NB4 (cell line): ENCODE measurements at regions not wholly inside any gene's neighbourhood (a gene's known extent, or its start where the extent isn't known, plus 50 kb on each side); places are given as distances from the start of the nearest gene placed in this dataset.

ENCODE experiments used
- DNase-seq: peaks from one replicate; pipeline ENCODE4 v3.0.0; 2010; ENCODE audit warnings: low read depth
- H3K4me3 ChIP-seq: one replicate; pipeline ENCODE4 v1.5.1; 2011; ENCODE audit warnings: mild to moderate bottlenecking, low read depth, low read length, moderate library complexity
- CTCF ChIP-seq: IDR thresholded peaks from one replicate; pipeline ENCODE4 v1.5.1; 2012; ENCODE audit warnings: low read depth, low read length
- MAX ChIP-seq: IDR thresholded peaks from 2 replicates; pipeline ENCODE4 v1.6.1; 2011; ENCODE audit warnings: low read depth, low read length
- MYC ChIP-seq: IDR thresholded peaks from 2 replicates; pipeline ENCODE4 v1.6.1; 2011; ENCODE audit warnings: low read depth, low read length
- POLR2A ChIP-seq: IDR thresholded peaks from 2 replicates; pipeline ENCODE4 v1.6.1; 2011; ENCODE audit warnings: mild to moderate bottlenecking; ENCODE audit not compliant: insufficient read length; ENCODE audit errors: extremely low read depth

- H3K4me3 ChIP-seq: no peak overlapping the region
- no peak for DNase-seq
- no peak for TF ChIP-seq CTCF
- no peak for TF ChIP-seq MYC
- no peak for TF ChIP-seq MAX
- TF ChIP-seq POLR2A: no peak
These were observed 346.5 kb upstream of the PROX1 start for GRCh38 chr1:213641312-213641711.

GRCh38 chr1:213643360-213643759, 344.4 kb upstream of the PROX1 start:
- no peak for DNase-seq
- no peak overlapping the region for H3K4me3 ChIP-seq
- TF ChIP-seq MYC (no peak), POLR2A (no peak), CTCF (no peak), MAX (no peak)

GRCh38 chr1:213647864-213648650, 339.7 kb upstream of the PROX1 start:
- no peak for DNase-seq
- TF ChIP-seq MAX (no peak), POLR2A (no peak), MYC (no peak)
- no peak overlapping the region for H3K4me3 ChIP-seq

GRCh38 chr1:213649373-213649772, 338.4 kb upstream of the PROX1 start:
- no peak for DNase-seq
- TF ChIP-seq MYC: no peak
- no peak for TF ChIP-seq MAX
- TF ChIP-seq POLR2A: no peak
- TF ChIP-seq CTCF: no peak
- no peak overlapping the region for H3K4me3 ChIP-seq

GRCh38 chr1:213650603-213651002, 337.2 kb upstream of the PROX1 start:
- no peak for DNase-seq
- TF ChIP-seq CTCF: no peak
- no peak for TF ChIP-seq MAX
- TF ChIP-seq POLR2A: no peak
- no peak for TF ChIP-seq MYC

GRCh38 chr1:213651077-213651476, 336.7 kb upstream of the PROX1 start:
- no peak overlapping the region for H3K4me3 ChIP-seq
- no peak for TF ChIP-seq POLR2A
- TF ChIP-seq MYC: no peak
- TF ChIP-seq CTCF: no peak
- no peak for TF ChIP-seq MAX
- no peak for DNase-seq

More at GRCh38 chr1:213650603-213651002, 337.2 kb upstream of the PROX1 start:
- H3K4me3 ChIP-seq: no peak overlapping the region
